ENCODE measurements at regions not wholly inside any gene's neighbourhood (a gene's known extent, or its start where the extent isn't known, plus 50 kb on each side); places are given as distances from the start of the nearest gene placed in this dataset.

DNA sequence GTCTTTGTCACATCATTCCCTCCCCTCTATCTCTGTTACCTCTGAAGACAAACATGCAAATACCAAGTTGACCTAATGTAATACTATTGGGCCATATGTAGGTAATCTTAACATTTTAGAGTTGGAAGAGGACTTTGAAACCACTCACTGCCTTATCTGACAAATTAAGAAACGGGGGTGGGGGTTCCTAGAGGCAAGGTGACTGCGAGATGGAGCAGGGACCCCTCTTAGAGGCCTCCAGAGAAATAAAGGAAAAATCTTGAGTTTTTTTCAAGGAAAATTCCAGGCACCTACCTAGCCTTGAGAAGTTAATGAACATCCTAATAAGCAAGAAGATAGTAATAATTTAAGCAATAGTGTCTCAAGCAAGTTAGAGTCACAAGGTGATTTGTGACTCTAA, 270.8 kb downstream of the CD83 start:
- TF ChIP-seq, protein P1, sequence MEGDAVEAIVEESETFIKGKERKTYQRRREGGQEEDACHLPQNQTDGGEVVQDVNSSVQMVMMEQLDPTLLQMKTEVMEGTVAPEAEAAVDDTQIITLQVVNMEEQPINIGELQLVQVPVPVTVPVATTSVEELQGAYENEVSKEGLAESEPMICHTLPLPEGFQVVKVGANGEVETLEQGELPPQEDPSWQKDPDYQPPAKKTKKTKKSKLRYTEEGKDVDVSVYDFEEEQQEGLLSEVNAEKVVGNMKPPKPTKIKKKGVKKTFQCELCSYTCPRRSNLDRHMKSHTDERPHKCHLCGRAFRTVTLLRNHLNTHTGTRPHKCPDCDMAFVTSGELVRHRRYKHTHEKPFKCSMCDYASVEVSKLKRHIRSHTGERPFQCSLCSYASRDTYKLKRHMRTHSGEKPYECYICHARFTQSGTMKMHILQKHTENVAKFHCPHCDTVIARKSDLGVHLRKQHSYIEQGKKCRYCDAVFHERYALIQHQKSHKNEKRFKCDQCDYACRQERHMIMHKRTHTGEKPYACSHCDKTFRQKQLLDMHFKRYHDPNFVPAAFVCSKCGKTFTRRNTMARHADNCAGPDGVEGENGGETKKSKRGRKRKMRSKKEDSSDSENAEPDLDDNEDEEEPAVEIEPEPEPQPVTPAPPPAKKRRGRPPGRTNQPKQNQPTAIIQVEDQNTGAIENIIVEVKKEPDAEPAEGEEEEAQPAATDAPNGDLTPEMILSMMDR (conservative IDR thresholded peaks at IDR 0.05; ENCODE audit: low read length): no peak
- no peak for TF ChIP-seq EZH2phosphoT487 (IDR thresholded peaks at IDR 0.05; ENCODE audit: borderline replicate concordance, low read depth, low read length)
